ENCODE measurements at regions not wholly inside any gene's neighbourhood (a gene's known extent, or its start where the extent isn't known, plus 50 kb on each side); places are given as distances from the start of the nearest gene placed in this dataset.

GRCh38 chr11:97717922-97718321 is 1302.8 kb upstream of the CNTN5 start:
- no peak for TF ChIP-seq CTCF (IDR thresholded peaks at IDR 0.05; ENCODE audit: insufficient read depth, low read length)
- DNase-seq (ENCODE audit: low read depth) = no peak
- no peak overlapping the region for H3K4me3 ChIP-seq (ENCODE audit: low read depth, low read length)

GRCh38 chr11:97722065-97722464 is 1298.7 kb upstream of the CNTN5 start:
- DNase-seq (ENCODE audit: low read depth) = peak; percentile 87
- TF ChIP-seq CTCF (IDR thresholded peaks at IDR 0.05; ENCODE audit: insufficient read depth, low read length) = no peak
- H3K4me3 ChIP-seq (ENCODE audit: low read depth, low read length) = no peak overlapping the region

GRCh38 chr11:97722721-97723120 is 1298.0 kb upstream of the CNTN5 start:
- TF ChIP-seq CTCF (IDR thresholded peaks at IDR 0.05; ENCODE audit: insufficient read depth, low read length) = no peak
- DNase-seq (ENCODE audit: low read depth) = no peak
- H3K4me3 ChIP-seq (ENCODE audit: low read depth, low read length) = no peak overlapping the region

GRCh38 chr11:97729546-97730272 is 1291.0 kb upstream of the CNTN5 start:
- H3K4me3 ChIP-seq (ENCODE audit: low read depth, low read length) = no peak overlapping the region
- peak; percentile 83 for DNase-seq (ENCODE audit: low read depth)
- no peak for TF ChIP-seq CTCF (IDR thresholded peaks at IDR 0.05; ENCODE audit: insufficient read depth, low read length)

- DNase-seq (ENCODE audit: low read depth) = no peak
Measured at GRCh38 chr11:97732011-97732632, 1288.6 kb upstream of the CNTN5 start.

GRCh38 chr11:97738751-97739150 is 1282.0 kb upstream of the CNTN5 start:
- TF ChIP-seq CTCF (IDR thresholded peaks at IDR 0.05; ENCODE audit: insufficient read depth, low read length) = no peak
- DNase-seq (ENCODE audit: low read depth) = peak; percentile 22
- no peak overlapping the region for H3K4me3 ChIP-seq (ENCODE audit: low read depth, low read length)

More at GRCh38 chr11:97732011-97732632, 1288.6 kb upstream of the CNTN5 start:
- TF ChIP-seq CTCF (IDR thresholded peaks at IDR 0.05; ENCODE audit: insufficient read depth, low read length) = no peak
- no peak overlapping the region for H3K4me3 ChIP-seq (ENCODE audit: low read depth, low read length)

Data from fibroblast of the aortic adventitia (primary cell).